Astrocyte (in vitro differentiated cells and primary cell): ENCODE measurements at regions not wholly inside any gene's neighbourhood (a gene's known extent, or its start where the extent isn't known, plus 50 kb on each side); places are given as distances from the start of the nearest gene placed in this dataset.

ENCODE experiments used
- DNase-seq: peaks from one replicate; pipeline ENCODE4 v3.0.0-alpha.2; 2010; ENCODE audit warnings: low read depth
- FAIRE-seq: peaks from 2 replicates; lab custom pipeline; 2011; peaks lifted over from hg19 to GRCh38; lab: Jason Lieb, UNC
- H2AFZ ChIP-seq: 2 replicates; pipeline ENCODE4 v1.6.0; 2012; ENCODE audit warnings: low read depth, low read length, inconsistent platforms
- H3K27ac ChIP-seq: 2 replicates; pipeline ENCODE4 v1.5.1; 2011; ENCODE audit warnings: low read depth, low read length, inconsistent platforms
- H3K27me3 ChIP-seq: 2 replicates; pipeline ENCODE4 v1.6.0; 2011; ENCODE audit warnings: low read length, inconsistent platforms; ENCODE audit not compliant: insufficient read depth
- H3K36me3 ChIP-seq: 2 replicates; pipeline ENCODE4 v1.5.1; 2011; ENCODE audit warnings: low read length, inconsistent platforms; ENCODE audit not compliant: insufficient read depth
- H3K4me1 ChIP-seq: 2 replicates; pipeline ENCODE4 v1.5.1; 2011; ENCODE audit warnings: low read length, inconsistent platforms; ENCODE audit not compliant: insufficient read depth
- H3K4me2 ChIP-seq: 2 replicates; pipeline ENCODE4 v1.6.0; 2012; ENCODE audit warnings: low read length, inconsistent platforms
- H3K4me3 ChIP-seq: 2 replicates; pipeline ENCODE4 v1.5.1; 2011; ENCODE audit warnings: low read depth, mild to moderate bottlenecking, low read length, inconsistent platforms; ENCODE audit not compliant: insufficient read depth
- H3K79me2 ChIP-seq: 2 replicates; pipeline ENCODE4 v1.6.0; 2012; ENCODE audit warnings: mild to moderate bottlenecking, low read length, inconsistent platforms; ENCODE audit not compliant: insufficient read depth
- H3K9ac ChIP-seq: 2 replicates; pipeline ENCODE4 v1.6.0; 2012; ENCODE audit warnings: mild to moderate bottlenecking, low read length, inconsistent platforms
- H3K9me3 ChIP-seq: 2 replicates; pipeline ENCODE4 v1.5.1; 2012; ENCODE audit warnings: low read depth, mild to moderate bottlenecking, low read length, inconsistent platforms; ENCODE audit not compliant: insufficient read depth
- H4K20me1 ChIP-seq: 2 replicates; pipeline ENCODE4 v1.6.0; 2012; ENCODE audit warnings: low read length, inconsistent platforms; ENCODE audit not compliant: insufficient read depth
- H3K27ac Mint-ChIP-seq: one replicate; pipeline ENCODE4 v1.8.0; 2021; ENCODE audit warnings: mild to moderate bottlenecking, mixed read lengths; ENCODE audit not compliant: unreplicated experiment
- H3K27me3 Mint-ChIP-seq: one replicate; pipeline ENCODE4 v1.8.0; 2021; ENCODE audit warnings: low read depth, mixed read lengths; ENCODE audit not compliant: unreplicated experiment
- H3K36me3 Mint-ChIP-seq: one replicate; pipeline ENCODE4 v1.8.0; 2021; ENCODE audit warnings: low read depth, mixed read lengths; ENCODE audit not compliant: unreplicated experiment
- H3K4me1 Mint-ChIP-seq: one replicate; pipeline ENCODE4 v1.8.0; 2021; ENCODE audit warnings: low read depth, mixed read lengths; ENCODE audit not compliant: unreplicated experiment
- H3K4me3 Mint-ChIP-seq: one replicate; pipeline ENCODE4 v1.8.0; 2021; ENCODE audit warnings: mild to moderate bottlenecking, moderate library complexity, mixed read lengths; ENCODE audit not compliant: unreplicated experiment
- H3K9me3 Mint-ChIP-seq: one replicate; pipeline ENCODE4 v1.8.0; 2021; ENCODE audit warnings: mild to moderate bottlenecking, mixed read lengths; ENCODE audit not compliant: unreplicated experiment
- EZH2 ChIP-seq: IDR thresholded peaks from 2 replicates; pipeline ENCODE4 v1.6.1; 2012; ENCODE audit warnings: mild to moderate bottlenecking, low read length, inconsistent platforms; ENCODE audit not compliant: insufficient read depth
- TF ChIP-seq, protein P1 (sequence below): IDR thresholded peaks from 2 replicates; pipeline ENCODE4 v1.5.1; 2011; ENCODE audit warnings: low read depth, mild to moderate bottlenecking, inconsistent platforms, low read length, moderate library complexity; ENCODE audit not compliant: insufficient read depth

DNA sequence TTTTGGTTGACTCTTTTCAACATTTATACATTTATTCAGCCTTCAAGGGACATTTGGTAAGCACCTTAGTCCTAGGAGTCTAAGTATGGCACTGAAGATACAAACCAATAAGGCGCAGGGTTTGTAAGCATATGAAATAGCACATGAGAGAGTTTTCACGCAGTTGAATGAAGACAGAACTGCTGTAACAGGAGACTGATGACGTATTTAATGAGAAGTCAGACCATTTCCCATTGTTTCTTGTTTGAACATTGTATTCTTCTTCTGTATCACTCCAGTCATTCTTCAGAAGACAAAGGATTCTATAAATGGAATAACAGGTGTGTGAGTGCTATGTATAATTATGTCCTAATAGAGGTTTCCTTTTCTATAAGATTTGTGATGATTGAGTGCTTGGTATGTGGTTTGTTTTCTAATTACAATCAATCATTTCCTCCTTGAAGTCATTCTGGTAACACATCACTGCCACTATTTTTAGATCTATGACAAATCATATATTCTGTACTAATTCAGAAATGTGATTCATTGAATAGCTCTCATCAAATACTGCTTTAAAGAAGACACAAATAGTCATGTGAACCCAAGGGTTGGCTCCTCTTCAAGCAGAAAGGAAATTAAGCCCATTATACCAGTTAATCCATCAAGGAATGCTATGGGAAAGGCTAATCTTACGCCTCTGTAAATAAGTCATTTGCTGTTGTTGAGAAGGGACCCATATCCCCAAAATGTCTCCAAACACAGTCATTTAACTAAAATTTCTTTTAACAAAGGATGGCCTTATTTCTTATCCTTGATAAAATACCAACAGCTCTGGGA lies 222.8 kb upstream of the NBEA start:
- H3K4me1 ChIP-seq, result no peaks in the 10 kb centered on the region
- H3K9ac ChIP-seq, result no peak overlapping the region
- no peak overlapping the region for H2AFZ ChIP-seq
- H3K9me3 ChIP-seq, result no peaks in the 10 kb centered on the region
- H3K27ac ChIP-seq, result no peak overlapping the region
- no peaks in the 10 kb centered on the region for H3K79me2 ChIP-seq
- H3K27me3 ChIP-seq, result no peaks in the 10 kb centered on the region
- no peaks in the 10 kb centered on the region for H3K36me3 ChIP-seq
- DNase-seq (no peak), FAIRE-seq (no peak)
- Mint-ChIP-seq H3K4me3 (no peak overlapping the region), H3K27me3 (no peaks in the 10 kb centered on the region), H3K36me3 (peaks cover 2% of the 10 kb centered on the region), H3K27ac (no peak overlapping the region), H3K4me1 (no peaks in the 10 kb centered on the region), H3K9me3 (peaks cover 3% of the 10 kb centered on the region)
- H4K20me1 ChIP-seq, result no peaks in the 10 kb centered on the region
- TF ChIP-seq, protein P1, sequence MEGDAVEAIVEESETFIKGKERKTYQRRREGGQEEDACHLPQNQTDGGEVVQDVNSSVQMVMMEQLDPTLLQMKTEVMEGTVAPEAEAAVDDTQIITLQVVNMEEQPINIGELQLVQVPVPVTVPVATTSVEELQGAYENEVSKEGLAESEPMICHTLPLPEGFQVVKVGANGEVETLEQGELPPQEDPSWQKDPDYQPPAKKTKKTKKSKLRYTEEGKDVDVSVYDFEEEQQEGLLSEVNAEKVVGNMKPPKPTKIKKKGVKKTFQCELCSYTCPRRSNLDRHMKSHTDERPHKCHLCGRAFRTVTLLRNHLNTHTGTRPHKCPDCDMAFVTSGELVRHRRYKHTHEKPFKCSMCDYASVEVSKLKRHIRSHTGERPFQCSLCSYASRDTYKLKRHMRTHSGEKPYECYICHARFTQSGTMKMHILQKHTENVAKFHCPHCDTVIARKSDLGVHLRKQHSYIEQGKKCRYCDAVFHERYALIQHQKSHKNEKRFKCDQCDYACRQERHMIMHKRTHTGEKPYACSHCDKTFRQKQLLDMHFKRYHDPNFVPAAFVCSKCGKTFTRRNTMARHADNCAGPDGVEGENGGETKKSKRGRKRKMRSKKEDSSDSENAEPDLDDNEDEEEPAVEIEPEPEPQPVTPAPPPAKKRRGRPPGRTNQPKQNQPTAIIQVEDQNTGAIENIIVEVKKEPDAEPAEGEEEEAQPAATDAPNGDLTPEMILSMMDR, result no peak
- no peak for TF ChIP-seq EZH2
- H3K4me3 ChIP-seq, result no peak overlapping the region
- no peak overlapping the region for H3K4me2 ChIP-seq

DNA sequence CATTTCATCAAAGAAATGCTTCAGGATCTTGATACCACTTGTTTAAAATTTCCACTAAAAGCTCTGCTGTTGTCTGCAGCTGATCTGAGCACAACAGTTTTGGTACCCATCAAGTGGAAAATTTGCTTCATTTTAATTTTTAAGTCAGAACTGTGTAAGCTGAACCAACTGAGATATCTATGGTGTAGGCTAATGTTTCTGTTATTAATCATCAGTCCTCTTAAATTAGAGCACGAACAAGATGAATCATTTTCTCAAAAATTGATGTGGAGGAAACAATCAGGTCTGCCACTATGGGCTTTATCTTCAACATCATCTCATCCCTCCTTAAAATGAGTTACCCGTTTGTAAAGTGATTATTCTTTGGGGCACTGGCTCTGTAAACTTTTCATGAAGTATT lies 221.5 kb upstream of the NBEA start:
- no peaks in the 10 kb centered on the region for H3K27me3 ChIP-seq
- no peaks in the 10 kb centered on the region for H3K79me2 ChIP-seq
- H3K9me3 Mint-ChIP-seq, result peaks cover 3% of the 10 kb centered on the region
- no peak overlapping the region for H3K4me3 ChIP-seq
- H3K4me1 ChIP-seq, result no peaks in the 10 kb centered on the region
- H3K4me3 Mint-ChIP-seq, result no peak overlapping the region
- no peaks in the 10 kb centered on the region for H3K4me1 Mint-ChIP-seq
- no peaks in the 10 kb centered on the region for H3K27me3 Mint-ChIP-seq
- no peak overlapping the region for H2AFZ ChIP-seq
- no peak for FAIRE-seq
- no peaks in the 10 kb centered on the region for H4K20me1 ChIP-seq
- no peak overlapping the region for H3K9ac ChIP-seq
- no peak overlapping the region for H3K27ac ChIP-seq
- H3K9me3 ChIP-seq, result no peaks in the 10 kb centered on the region
- no peak overlapping the region for H3K27ac Mint-ChIP-seq
- no peak overlapping the region for H3K4me2 ChIP-seq
- no peaks in the 10 kb centered on the region for H3K36me3 ChIP-seq
- peaks cover 2% of the 10 kb centered on the region for H3K36me3 Mint-ChIP-seq
- DNase-seq, result no peak
- no peak for TF ChIP-seq EZH2
- TF ChIP-seq, protein P1, result no peak
